CD4-positive, alpha-beta T cell (primary cell): ENCODE measurements at regions not wholly inside any gene's neighbourhood (a gene's known extent, or its start where the extent isn't known, plus 50 kb on each side); places are given as distances from the start of the nearest gene placed in this dataset.

Experiments used
- ATAC-seq: fragments of 200-7000 bp; cut with Tn5 transposase; one replicate; pipeline ENCODE4 v1.10.0; 2022; ENCODE audit warnings: mild to moderate bottlenecking; ENCODE audit not compliant: poor library complexity
- CTCF ChIA-PET: fragments of 350-600 bp; sonication (Branson Sonifier 250); formaldehyde crosslinking; loops from one replicate; lab custom pipeline; 2021; ENCODE audit warnings: antibody characterized with exemption, inconsistent platforms; lab: Charles Lee
- POLR2A ChIA-PET: fragments of 350-600 bp; sonication (Branson Sonifier 250); formaldehyde crosslinking; loops from one replicate; lab custom pipeline; 2021; ENCODE audit warnings: antibody characterized with exemption, inconsistent platforms; lab: Charles Lee
- DNase-seq, 14 experiments: peaks; one replicate each; pipeline ENCODE4 v3.0.0-alpha.2; 2013 to 2020; ENCODE audit warnings: mixed read lengths in 2 of 14
- H3K27ac ChIP-seq, 2 donors: one replicate each; pipeline versions ENCODE4 v1.5.1 to v1.7.0; 2013; ENCODE audit warnings: low read length in 2 of 2, low read depth in 1 of 2, mild to moderate bottlenecking in 1 of 2
- H3K27me3 ChIP-seq, 2 experiments: 1 replicate in 1 of 2; 2 replicates in 1 of 2; pipeline versions ENCODE4 v1.6.1 to v1.7.0; 2013; ENCODE audit warnings: low read length in 2 of 2, control low read depth in 1 of 2, mild to moderate bottlenecking in 1 of 2, moderate library complexity in 1 of 2; ENCODE audit not compliant: insufficient read depth in 2 of 2, control insufficient read depth in 1 of 2
- H3K36me3 ChIP-seq: one replicate; pipeline ENCODE4 v1.6.1; 2013; ENCODE audit warnings: low read length, control low read depth; ENCODE audit not compliant: insufficient read depth
- H3K4me1 ChIP-seq: one replicate; pipeline ENCODE4 v1.6.1; 2013; ENCODE audit warnings: low read length, control low read depth; ENCODE audit not compliant: insufficient read depth
- H3K4me3 ChIP-seq: one replicate; pipeline ENCODE4 v1.5.1; 2013; ENCODE audit warnings: mild to moderate bottlenecking, low read length, moderate library complexity
- H3K9me3 ChIP-seq, 2 experiments: 1 replicate in 1 of 2; 2 replicates in 1 of 2; pipeline versions ENCODE4 v1.6.1 to v1.7.0; 2013; ENCODE audit warnings: low read length in 2 of 2, mild to moderate bottlenecking in 2 of 2, control low read depth in 1 of 2, moderate library complexity in 1 of 2; ENCODE audit not compliant: control insufficient read depth in 1 of 2, insufficient read depth in 1 of 2
- H3K27ac Mint-ChIP-seq: one replicate; pipeline ENCODE4 v1.8.0; 2020; ENCODE audit warnings: mixed read lengths
- H3K27me3 Mint-ChIP-seq: one replicate; pipeline ENCODE4 v1.8.0; 2021; ENCODE audit warnings: mixed read lengths
- H3K36me3 Mint-ChIP-seq: one replicate; pipeline ENCODE4 v1.8.0; 2021; ENCODE audit warnings: low read depth, mixed read lengths
- H3K4me1 Mint-ChIP-seq: one replicate; pipeline ENCODE4 v1.8.0; 2021; ENCODE audit warnings: low read depth, mixed read lengths
- H3K4me3 Mint-ChIP-seq: one replicate; pipeline ENCODE4 v1.8.0; 2020; ENCODE audit warnings: mild to moderate bottlenecking, mixed read lengths
- H3K9me3 Mint-ChIP-seq: one replicate; pipeline ENCODE4 v1.8.0; 2020; ENCODE audit warnings: mixed read lengths
- CTCF ChIP-seq: fragments of 200-600 bp; IDR thresholded peaks from one replicate; pipeline ENCODE4 v1.8.0; 2022; ENCODE audit warnings: antibody characterized with exemption, mild to moderate bottlenecking
- intact Hi-C, 2 experiments: fragments of 100-400 bp; cut with DNase I in 1 of 2; cut with micrococcal nuclease in 1 of 2; formaldehyde crosslinking; loops; one replicate each; pipeline versions ENCODE4 v1.15.1 to v1.9.0; 2023 to 2025; cut with DNase I, micrococcal nuclease

GRCh38 chr6:167645368-167645767 is 181.3 kb upstream of the AFDN start:
- ATAC-seq, result no peak
- POLR2A ChIA-PET, result no interaction called here
- H3K9me3 Mint-ChIP-seq, result peaks cover 7% of the 10 kb centered on the region

GRCh38 chr6:167647306-167647705 is 179.4 kb upstream of the AFDN start:
- H3K27me3 ChIP-seq, result peaks cover 0 to 4% of the 10 kb centered on the region in 2 experiments
- intact Hi-C loops, result no loop called here
- no peaks in the 10 kb centered on the region for H3K4me1 ChIP-seq
- H3K4me3 Mint-ChIP-seq, result no peak overlapping the region
- no peaks in the 10 kb centered on the region for H3K36me3 ChIP-seq
- no peak overlapping the region for H3K27ac ChIP-seq
- H3K4me3 ChIP-seq, result no peak overlapping the region
- no peaks in the 10 kb centered on the region for H3K9me3 Mint-ChIP-seq
- no peaks in the 10 kb centered on the region for H3K36me3 Mint-ChIP-seq
- H3K27me3 Mint-ChIP-seq, result peaks cover 38% of the 10 kb centered on the region
- no peak for TF ChIP-seq CTCF
- no peak overlapping the region for H3K27ac Mint-ChIP-seq
- ChIA-PET POLR2A (no interaction called here), CTCF (no interaction called here)
- no peak for DNase-seq
- ATAC-seq, result no peak
- no peaks in the 10 kb centered on the region for H3K4me1 Mint-ChIP-seq
- peaks cover 0 to 12% of the 10 kb centered on the region in 2 experiments for H3K9me3 ChIP-seq

More at GRCh38 chr6:167645368-167645767, 181.3 kb upstream of the AFDN start:
- Mint-ChIP-seq H3K4me1 (no peaks in the 10 kb centered on the region), H3K36me3 (no peaks in the 10 kb centered on the region), H3K27me3 (peaks cover 38% of the 10 kb centered on the region), H3K27ac (no peak overlapping the region), H3K4me3 (no peak overlapping the region)
- Histone ChIP-seq H3K36me3 (no peaks in the 10 kb centered on the region), H3K4me3 (no peak overlapping the region), H3K9me3 (peaks cover 0 to 3% of the 10 kb centered on the region in 2 experiments), H3K27ac (no peak overlapping the region), H3K27me3 (peaks cover 0 to 4% of the 10 kb centered on the region in 2 experiments), H3K4me1 (no peaks in the 10 kb centered on the region)
- no peak for TF ChIP-seq CTCF
- DNase-seq, result no peak
- intact Hi-C loops, result no loop called here
- CTCF ChIA-PET, result no interaction called here

GRCh38 chr6:167647737-167648470 is 178.8 kb upstream of the AFDN start:
- DNase-seq (no peak), ATAC-seq (no peak)
- H3K9me3 Mint-ChIP-seq, result no peaks in the 10 kb centered on the region
- TF ChIP-seq CTCF, result no peak
- no peaks in the 10 kb centered on the region for H3K4me1 Mint-ChIP-seq
- no peak overlapping the region for H3K4me3 ChIP-seq
- ChIA-PET POLR2A (no interaction called here), CTCF (no interaction called here)
- peaks cover 38% of the 10 kb centered on the region for H3K27me3 Mint-ChIP-seq
- peaks cover 0 to 4% of the 10 kb centered on the region in 2 experiments for H3K27me3 ChIP-seq
- H3K4me1 ChIP-seq, result no peaks in the 10 kb centered on the region
- H3K27ac Mint-ChIP-seq, result no peak overlapping the region
- no peaks in the 10 kb centered on the region for H3K36me3 ChIP-seq
- no peak overlapping the region for H3K4me3 Mint-ChIP-seq
- no peaks in the 10 kb centered on the region for H3K36me3 Mint-ChIP-seq
- H3K9me3 ChIP-seq, result peaks cover 0 to 17% of the 10 kb centered on the region in 2 experiments
- H3K27ac ChIP-seq, result no peak overlapping the region
- intact Hi-C loops, result no loop called here
